ENCODE measurements at regions not wholly inside any gene's neighbourhood (a gene's known extent, or its start where the extent isn't known, plus 50 kb on each side); places are given as distances from the start of the nearest gene placed in this dataset.
A peak's percentile ranks its signal among the peaks of the same experiment; 100 is the strongest.

- DNase-seq (ENCODE audit: low read depth), result no peak
Observed at GRCh38 chr9:86458191-86458855, 104.1 kb upstream of the TUT7 start.

GRCh38 chr9:86456416-86456815, 102.2 kb upstream of the TUT7 start:
- DNase-seq (ENCODE audit: low read depth), result no peak

GRCh38 chr9:86454701-86455615, 100.7 kb upstream of the TUT7 start:
- peak; percentile 22 for DNase-seq (ENCODE audit: low read depth)

- DNase-seq (ENCODE audit: low read depth), result no peak
Observed at GRCh38 chr9:86452201-86452828, 98.1 kb upstream of the TUT7 start.

- no peak for DNase-seq (ENCODE audit: low read depth)
Observed at GRCh38 chr9:86449246-86449645, 95.0 kb upstream of the TUT7 start.

GRCh38 chr9:86445671-86446070, 91.5 kb upstream of the TUT7 start:
- DNase-seq (ENCODE audit: low read depth), result peak; percentile 73

- no peak for DNase-seq (ENCODE audit: low read depth)
Observed at GRCh38 chr9:86443992-86444391, 89.8 kb upstream of the TUT7 start.

GRCh38 chr9:86434039-86434726, 80.0 kb upstream of the TUT7 start:
- DNase-seq (ENCODE audit: low read depth), result peak; percentile 96

- DNase-seq (ENCODE audit: low read depth), result peak; percentile 64
Observed at GRCh38 chr9:86424251-86424891, 70.2 kb upstream of the TUT7 start.

GRCh38 chr9:86413971-86414880, 60.0 kb upstream of the TUT7 start:
- peak; percentile 61 for DNase-seq (ENCODE audit: low read depth)

- DNase-seq (ENCODE audit: low read depth), result no peak
Observed at GRCh38 chr9:86410281-86410680, 56.1 kb upstream of the TUT7 start.

- DNase-seq (ENCODE audit: low read depth), result no peak
Observed at GRCh38 chr9:86408121-86408520, 53.9 kb upstream of the TUT7 start.

- peak; percentile 65 for DNase-seq (ENCODE audit: low read depth)
Observed at GRCh38 chr9:86407022-86407421, 52.8 kb upstream of the TUT7 start.

GRCh38 chr9:86406366-86406765, 52.2 kb upstream of the TUT7 start:
- DNase-seq (ENCODE audit: low read depth), result peak; percentile 69

- DNase-seq (ENCODE audit: low read depth), result peak; percentile 90
Observed at GRCh38 chr9:86405926-86406325, 51.7 kb upstream of the TUT7 start.

GRCh38 chr9:86405086-86405491, 50.9 kb upstream of the TUT7 start:
- no peak for DNase-seq (ENCODE audit: low read depth)

Data from myocyte (in vitro differentiated cells).